Neural progenitor cell (in vitro differentiated cells): ENCODE measurements at regions not wholly inside any gene's neighbourhood (a gene's known extent, or its start where the extent isn't known, plus 50 kb on each side); places are given as distances from the start of the nearest gene placed in this dataset.

ENCODE experiments used
- CTCF ChIP-seq: fragments of 200-600 bp; sonication (generic); IDR thresholded peaks from 2 replicates; pipeline ENCODE4 v1.5.1; 2017; ENCODE audit warnings: antibody characterized with exemption, mild to moderate bottlenecking
- EZH2 ChIP-seq: fragments of 200-600 bp; sonication (generic); IDR thresholded peaks from 2 replicates; pipeline ENCODE4 v1.6.1; 2017; ENCODE audit warnings: antibody characterized with exemption, mild to moderate bottlenecking, moderate library complexity

- TF ChIP-seq CTCF, result no peak
- TF ChIP-seq EZH2, result no peak
These were observed 121.3 kb upstream of the THBS1 start for GRCh38 chr15:39459548-39459947.
